ENCODE measurements at regions not wholly inside any gene's neighbourhood (a gene's known extent, or its start where the extent isn't known, plus 50 kb on each side); places are given as distances from the start of the nearest gene placed in this dataset.

DNA sequence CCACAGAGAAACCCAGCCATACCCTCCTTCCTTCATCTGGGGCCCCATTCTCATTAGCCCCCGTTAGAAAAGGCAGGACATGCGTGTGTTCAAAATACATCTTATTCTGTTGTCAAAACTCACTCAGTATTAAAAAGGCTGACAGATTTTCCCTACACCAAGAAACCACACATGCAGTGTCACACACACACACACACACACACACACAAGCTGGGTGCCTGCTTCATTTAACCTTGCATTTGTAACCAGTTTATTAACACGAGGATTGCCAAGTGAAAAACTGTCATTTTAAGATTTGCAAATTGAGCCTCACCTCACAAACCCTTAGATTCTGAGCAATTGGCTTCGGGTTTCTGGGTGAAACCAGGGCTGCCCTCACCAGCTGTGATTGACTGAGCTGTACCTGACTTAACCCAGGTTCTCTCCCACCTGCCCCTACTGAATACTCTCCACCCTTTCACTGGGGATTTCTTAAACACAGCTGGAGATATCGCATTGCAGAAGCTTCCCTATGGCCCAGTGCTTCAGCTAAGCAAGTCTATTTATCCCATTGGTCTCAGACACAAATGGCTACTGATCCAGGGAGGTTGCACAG lies 172.7 kb upstream of the ZNF507 start:
- H3K9ac ChIP-seq (ENCODE audit: low read depth in 1 of 2, low read length in 2 of 2) = no peak overlapping the region
- H3K4me1 ChIP-seq (ENCODE audit: control insufficient read depth in 2 of 2, insufficient read depth in 2 of 2, low read length in 2 of 2) = no peaks in the 10 kb centered on the region
- no peaks in the 10 kb centered on the region for H3K9me3 ChIP-seq (ENCODE audit: control insufficient read depth in 2 of 2, low read length in 2 of 2)
- no peak overlapping the region for H3K27ac ChIP-seq (ENCODE audit: low read depth in 2 of 2, low read length in 2 of 2)
- no peaks in the 10 kb centered on the region for H3K27me3 ChIP-seq (ENCODE audit: control insufficient read depth in 2 of 2, insufficient read depth in 2 of 2, low read length in 2 of 2)
- H3K4me3 ChIP-seq (ENCODE audit: low read length in 2 of 2) = no peak overlapping the region
- no peaks in the 10 kb centered on the region for H3K36me3 ChIP-seq (ENCODE audit: control insufficient read depth in 2 of 2, insufficient read depth in 2 of 2, low read length in 2 of 2)

DNA sequence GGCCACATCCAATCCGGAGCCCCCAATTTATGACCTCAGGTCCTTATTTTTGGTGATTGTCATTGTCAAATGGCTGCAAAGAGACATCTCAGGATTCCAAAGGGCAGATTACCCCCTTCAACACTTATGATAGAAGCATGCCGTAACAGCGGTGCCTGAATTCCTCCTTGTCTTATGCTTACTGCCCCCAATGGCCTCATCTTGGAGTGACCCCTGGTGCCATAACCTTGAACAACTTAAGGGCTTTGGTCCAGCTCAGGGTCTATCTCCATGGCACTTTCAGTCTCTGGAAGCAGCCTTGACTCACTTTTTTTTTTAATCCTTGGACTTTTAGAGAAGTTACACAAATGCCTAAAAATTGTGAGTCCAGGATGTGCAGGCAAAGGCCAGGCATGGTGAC lies 171.6 kb upstream of the ZNF507 start:
- no peaks in the 10 kb centered on the region for H3K4me1 ChIP-seq (ENCODE audit: control insufficient read depth in 2 of 2, insufficient read depth in 2 of 2, low read length in 2 of 2)

DNA sequence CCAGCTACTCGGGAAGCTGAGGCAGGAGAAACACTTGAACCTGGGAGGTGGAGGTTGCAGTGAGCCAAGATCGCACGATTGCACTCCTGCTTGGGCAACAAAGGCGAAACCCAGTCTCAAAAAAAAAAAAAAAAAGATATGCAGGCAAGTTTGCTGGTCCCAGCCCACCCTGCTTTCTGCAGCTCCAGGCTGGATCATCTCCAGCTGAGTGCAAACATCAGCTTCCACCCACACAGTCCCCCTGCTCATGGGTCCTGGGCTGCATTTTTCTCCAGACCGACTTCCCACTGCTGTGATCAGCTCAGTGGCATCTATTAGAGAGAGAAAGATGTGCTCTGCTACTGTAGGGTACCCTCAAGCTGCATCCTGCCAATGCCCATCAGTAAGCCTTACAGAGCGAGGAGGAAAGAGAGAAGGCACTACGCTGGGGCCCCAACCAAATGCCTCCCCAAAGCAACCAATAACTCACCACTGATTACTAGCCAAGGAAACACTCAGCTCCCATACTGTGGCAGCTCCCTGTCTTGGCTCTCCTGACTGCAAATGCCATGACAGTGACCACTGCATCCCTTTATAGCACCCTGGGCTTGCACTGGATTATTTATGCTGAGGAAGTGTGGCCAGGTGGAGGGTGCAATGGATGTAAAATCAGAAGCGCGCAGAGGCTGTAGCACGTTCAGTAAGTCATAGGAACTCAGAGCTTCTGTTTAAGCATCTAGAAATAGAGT lies 170.9 kb upstream of the ZNF507 start:
- no peaks in the 10 kb centered on the region for H3K4me1 ChIP-seq (ENCODE audit: control insufficient read depth in 2 of 2, insufficient read depth in 2 of 2, low read length in 2 of 2)
- H3K36me3 ChIP-seq (ENCODE audit: control insufficient read depth in 2 of 2, insufficient read depth in 2 of 2, low read length in 2 of 2) = no peaks in the 10 kb centered on the region
- H3K27me3 ChIP-seq (ENCODE audit: control insufficient read depth in 2 of 2, insufficient read depth in 2 of 2, low read length in 2 of 2) = no peaks in the 10 kb centered on the region
- no peak overlapping the region for H3K27ac ChIP-seq (ENCODE audit: low read depth in 2 of 2, low read length in 2 of 2)
- no peak overlapping the region for H3K9ac ChIP-seq (ENCODE audit: low read depth in 1 of 2, low read length in 2 of 2)
- H3K9me3 ChIP-seq (ENCODE audit: control insufficient read depth in 2 of 2, low read length in 2 of 2) = no peaks in the 10 kb centered on the region
- H3K4me3 ChIP-seq (ENCODE audit: low read length in 2 of 2) = no peak overlapping the region

More for the DNA sequence above, 171.6 kb upstream of the ZNF507 start:
- H3K9me3 ChIP-seq (ENCODE audit: control insufficient read depth in 2 of 2, low read length in 2 of 2) = no peaks in the 10 kb centered on the region
- H3K27ac ChIP-seq (ENCODE audit: low read depth in 2 of 2, low read length in 2 of 2) = no peak overlapping the region
- no peak overlapping the region for H3K9ac ChIP-seq (ENCODE audit: low read depth in 1 of 2, low read length in 2 of 2)
- H3K4me3 ChIP-seq (ENCODE audit: low read length in 2 of 2) = no peak overlapping the region
- no peaks in the 10 kb centered on the region for H3K27me3 ChIP-seq (ENCODE audit: control insufficient read depth in 2 of 2, insufficient read depth in 2 of 2, low read length in 2 of 2)
- no peaks in the 10 kb centered on the region for H3K36me3 ChIP-seq (ENCODE audit: control insufficient read depth in 2 of 2, insufficient read depth in 2 of 2, low read length in 2 of 2)

DNA sequence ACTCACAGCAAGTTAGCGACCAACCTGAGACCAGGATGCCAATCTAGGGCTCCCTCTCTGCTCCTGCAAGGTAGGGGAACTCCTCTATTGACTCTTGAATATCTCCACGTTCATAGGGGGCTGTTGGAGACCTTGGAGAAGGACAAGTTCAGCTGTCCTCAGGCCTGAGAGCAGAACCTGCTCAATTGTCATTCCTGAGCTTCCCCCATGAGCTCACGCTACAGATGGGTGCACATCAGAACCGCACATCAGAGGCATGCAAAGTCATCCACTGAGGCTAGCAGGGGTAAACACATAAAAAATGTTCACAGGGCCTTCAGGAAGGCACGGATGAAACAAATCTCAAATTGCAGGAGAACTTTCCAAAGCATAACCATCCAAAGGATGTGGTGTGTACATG lies 168.8 kb upstream of the ZNF507 start:
- Histone ChIP-seq H3K36me3 (ENCODE audit: control insufficient read depth in 2 of 2, insufficient read depth in 2 of 2, low read length in 2 of 2) (no peaks in the 10 kb centered on the region), H3K4me1 (ENCODE audit: control insufficient read depth in 2 of 2, insufficient read depth in 2 of 2, low read length in 2 of 2) (no peaks in the 10 kb centered on the region), H3K4me3 (ENCODE audit: low read length in 2 of 2) (no peak overlapping the region), H3K9me3 (ENCODE audit: control insufficient read depth in 2 of 2, low read length in 2 of 2) (no peaks in the 10 kb centered on the region), H3K27ac (ENCODE audit: low read depth in 2 of 2, low read length in 2 of 2) (no peak overlapping the region), H3K9ac (ENCODE audit: low read depth in 1 of 2, low read length in 2 of 2) (no peak overlapping the region), H3K27me3 (ENCODE audit: control insufficient read depth in 2 of 2, insufficient read depth in 2 of 2, low read length in 2 of 2) (no peaks in the 10 kb centered on the region)

DNA sequence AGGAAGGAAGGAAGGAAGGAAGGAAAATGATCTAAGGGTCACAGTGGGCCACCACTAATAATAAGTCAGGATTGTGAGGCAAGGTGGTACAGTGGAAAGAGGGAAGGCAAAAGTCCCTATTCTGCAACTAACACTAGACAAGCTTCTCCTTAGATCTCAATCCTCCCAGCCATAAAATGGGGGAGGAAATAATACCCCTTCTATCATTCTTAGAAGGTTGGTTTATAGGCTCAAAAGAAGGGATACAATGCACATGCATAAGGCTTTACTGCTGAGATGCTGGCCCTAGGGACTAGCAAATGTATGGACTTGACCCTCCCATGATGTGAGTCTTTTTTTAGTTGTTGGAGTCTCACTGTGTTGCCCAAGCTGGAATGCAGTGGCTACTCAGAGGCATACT lies 167.7 kb upstream of the ZNF507 start:
- Histone ChIP-seq H3K4me1 (ENCODE audit: control insufficient read depth in 2 of 2, insufficient read depth in 2 of 2, low read length in 2 of 2) (no peaks in the 10 kb centered on the region), H3K4me3 (ENCODE audit: low read length in 2 of 2) (no peak overlapping the region), H3K27ac (ENCODE audit: low read depth in 2 of 2, low read length in 2 of 2) (no peak overlapping the region), H3K36me3 (ENCODE audit: control insufficient read depth in 2 of 2, insufficient read depth in 2 of 2, low read length in 2 of 2) (no peaks in the 10 kb centered on the region), H3K9ac (ENCODE audit: low read depth in 1 of 2, low read length in 2 of 2) (no peak overlapping the region), H3K9me3 (ENCODE audit: control insufficient read depth in 2 of 2, low read length in 2 of 2) (no peaks in the 10 kb centered on the region), H3K27me3 (ENCODE audit: control insufficient read depth in 2 of 2, insufficient read depth in 2 of 2, low read length in 2 of 2) (no peaks in the 10 kb centered on the region)

DNA sequence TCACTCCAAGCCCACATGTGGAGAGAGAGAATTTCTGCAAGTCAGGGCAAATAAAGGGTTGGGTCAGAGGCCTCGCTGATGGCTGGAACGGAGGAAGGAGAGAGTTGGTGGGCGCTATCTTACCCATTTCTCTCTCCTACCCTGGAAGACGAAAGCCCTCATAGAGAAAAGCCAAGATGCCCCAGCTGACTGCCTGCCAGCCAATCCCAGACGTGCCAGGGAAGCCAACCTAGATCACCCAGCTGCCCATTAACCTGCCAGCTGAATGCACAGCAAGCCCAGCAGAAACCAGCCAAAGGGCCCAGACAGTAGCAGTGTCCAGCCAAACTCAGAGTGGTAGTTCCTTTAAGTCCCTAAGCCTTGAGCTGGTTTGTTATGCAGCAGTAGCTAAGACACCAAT lies 167.0 kb upstream of the ZNF507 start:
- H3K36me3 ChIP-seq (ENCODE audit: control insufficient read depth in 2 of 2, insufficient read depth in 2 of 2, low read length in 2 of 2) = no peaks in the 10 kb centered on the region
- H3K4me1 ChIP-seq (ENCODE audit: control insufficient read depth in 2 of 2, insufficient read depth in 2 of 2, low read length in 2 of 2) = no peaks in the 10 kb centered on the region
- H3K27ac ChIP-seq (ENCODE audit: low read depth in 2 of 2, low read length in 2 of 2) = no peak overlapping the region

DNA sequence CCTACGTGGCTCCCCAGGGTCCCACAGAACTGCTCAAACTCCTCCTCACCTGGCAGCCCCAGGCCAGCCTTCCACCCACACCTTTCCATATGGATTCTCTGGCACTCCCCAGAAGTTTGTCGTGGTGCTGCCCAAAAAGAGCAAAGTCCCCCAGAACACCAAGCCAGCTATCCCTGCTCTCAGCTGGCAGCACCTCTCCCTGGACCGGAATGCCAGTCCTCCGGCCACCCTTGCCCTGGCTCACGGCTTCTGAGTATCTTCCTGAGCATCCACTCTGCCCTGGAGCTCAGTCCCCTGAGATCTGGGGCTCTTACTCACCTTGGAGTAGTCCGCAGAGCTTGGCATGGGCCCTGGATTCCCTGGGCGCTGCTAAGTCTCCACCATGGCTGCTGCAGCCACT lies 166.5 kb upstream of the ZNF507 start:
- H3K4me3 ChIP-seq (ENCODE audit: low read length in 2 of 2) = no peak overlapping the region
- no peak overlapping the region for H3K27ac ChIP-seq (ENCODE audit: low read depth in 2 of 2, low read length in 2 of 2)
- no peaks in the 10 kb centered on the region for H3K4me1 ChIP-seq (ENCODE audit: control insufficient read depth in 2 of 2, insufficient read depth in 2 of 2, low read length in 2 of 2)
- H3K36me3 ChIP-seq (ENCODE audit: control insufficient read depth in 2 of 2, insufficient read depth in 2 of 2, low read length in 2 of 2) = no peaks in the 10 kb centered on the region
- no peaks in the 10 kb centered on the region for H3K27me3 ChIP-seq (ENCODE audit: control insufficient read depth in 2 of 2, insufficient read depth in 2 of 2, low read length in 2 of 2)
- H3K9me3 ChIP-seq (ENCODE audit: control insufficient read depth in 2 of 2, low read length in 2 of 2) = no peaks in the 10 kb centered on the region
- H3K9ac ChIP-seq (ENCODE audit: low read depth in 1 of 2, low read length in 2 of 2) = no peak overlapping the region

More for the DNA sequence above, 167.0 kb upstream of the ZNF507 start:
- Histone ChIP-seq H3K9ac (ENCODE audit: low read depth in 1 of 2, low read length in 2 of 2) (no peak overlapping the region), H3K27me3 (ENCODE audit: control insufficient read depth in 2 of 2, insufficient read depth in 2 of 2, low read length in 2 of 2) (no peaks in the 10 kb centered on the region), H3K9me3 (ENCODE audit: control insufficient read depth in 2 of 2, low read length in 2 of 2) (no peaks in the 10 kb centered on the region), H3K4me3 (ENCODE audit: low read length in 2 of 2) (no peak overlapping the region)

DNA sequence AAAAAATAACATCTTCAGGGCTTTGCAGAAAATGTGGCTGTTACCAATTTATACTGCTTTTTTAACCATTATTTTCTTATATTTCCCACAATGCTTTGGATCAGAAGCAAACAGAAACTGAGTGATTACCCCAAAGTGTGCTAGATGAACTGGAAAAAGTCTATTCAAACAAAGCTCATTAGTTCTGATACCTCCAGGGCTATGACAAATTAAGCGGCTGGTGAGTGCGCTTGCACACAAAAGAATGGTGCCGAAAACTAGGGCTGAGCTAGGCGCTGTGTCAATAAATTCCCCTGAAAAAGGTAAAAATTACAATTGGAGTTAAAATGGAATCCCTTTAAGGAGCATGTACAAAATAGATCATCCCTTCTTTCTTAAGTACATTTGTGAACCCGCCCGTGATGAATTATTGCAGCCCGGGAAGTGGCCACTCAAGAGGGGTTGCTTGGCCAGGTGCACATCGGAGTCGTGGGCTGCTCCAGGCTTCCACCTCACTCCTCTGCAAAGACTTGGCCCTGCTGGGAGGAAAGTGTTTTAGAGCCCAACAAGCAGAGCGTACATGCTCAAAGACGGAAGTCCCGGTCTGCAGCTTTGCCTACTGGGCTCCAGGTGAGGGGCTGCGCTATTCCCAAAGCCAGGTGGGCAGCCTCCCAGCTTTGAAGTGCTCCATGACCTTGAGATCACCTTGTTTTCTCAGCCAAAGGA lies 164.0 kb upstream of the ZNF507 start:
- H3K4me3 ChIP-seq (ENCODE audit: low read length in 2 of 2) = no peak overlapping the region
- no peak overlapping the region for H3K27ac ChIP-seq (ENCODE audit: low read depth in 2 of 2, low read length in 2 of 2)
- no peaks in the 10 kb centered on the region for H3K4me1 ChIP-seq (ENCODE audit: control insufficient read depth in 2 of 2, insufficient read depth in 2 of 2, low read length in 2 of 2)
- no peaks in the 10 kb centered on the region for H3K9me3 ChIP-seq (ENCODE audit: control insufficient read depth in 2 of 2, low read length in 2 of 2)
- H3K27me3 ChIP-seq (ENCODE audit: control insufficient read depth in 2 of 2, insufficient read depth in 2 of 2, low read length in 2 of 2) = no peaks in the 10 kb centered on the region
- H3K9ac ChIP-seq (ENCODE audit: low read depth in 1 of 2, low read length in 2 of 2) = no peak overlapping the region
- H3K36me3 ChIP-seq (ENCODE audit: control insufficient read depth in 2 of 2, insufficient read depth in 2 of 2, low read length in 2 of 2) = no peaks in the 10 kb centered on the region

DNA sequence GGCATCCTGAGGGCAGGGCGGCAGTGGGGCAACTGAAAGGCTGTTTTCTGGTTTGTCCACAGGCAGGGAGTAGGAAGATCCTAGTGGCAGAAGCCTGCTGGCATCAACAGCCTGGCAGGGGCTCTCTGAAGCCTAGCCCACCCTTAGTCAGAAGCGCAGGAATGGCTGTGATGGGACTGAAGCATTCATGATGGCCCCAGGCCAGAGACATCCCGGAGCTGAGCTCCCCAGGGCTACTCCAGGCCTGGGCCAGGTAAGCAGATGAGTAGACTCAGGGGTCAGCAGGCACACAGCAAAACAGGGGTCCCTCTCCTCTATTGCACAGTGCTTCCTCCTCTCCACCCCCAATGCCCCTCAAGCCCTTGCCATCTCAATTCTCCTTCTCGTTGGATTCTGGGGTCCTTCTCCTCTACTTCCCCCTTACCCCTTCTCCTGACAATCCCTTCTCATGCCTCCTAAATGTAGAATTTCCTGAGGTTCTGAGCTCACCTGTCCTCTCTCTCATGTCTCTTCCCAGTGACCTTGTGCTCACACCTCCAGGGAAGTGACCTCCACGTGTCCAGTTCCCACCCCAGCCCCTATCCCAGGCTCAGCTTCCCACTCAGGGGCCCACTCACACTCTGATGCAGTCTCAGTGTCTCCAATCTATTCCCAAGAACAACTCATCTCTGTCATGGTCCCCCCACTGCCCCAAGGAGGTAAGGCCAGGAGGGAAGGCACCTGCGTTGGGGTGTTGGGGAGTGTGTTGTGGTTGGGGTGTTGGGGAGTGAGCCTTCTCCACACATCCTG lies 158.7 kb upstream of the ZNF507 start:
- Histone ChIP-seq H3K27ac (ENCODE audit: low read depth in 2 of 2, low read length in 2 of 2) (no peak overlapping the region), H3K4me1 (ENCODE audit: control insufficient read depth in 2 of 2, insufficient read depth in 2 of 2, low read length in 2 of 2) (no peaks in the 10 kb centered on the region), H3K9me3 (ENCODE audit: control insufficient read depth in 2 of 2, low read length in 2 of 2) (no peaks in the 10 kb centered on the region), H3K9ac (ENCODE audit: low read depth in 1 of 2, low read length in 2 of 2) (no peak overlapping the region), H3K36me3 (ENCODE audit: control insufficient read depth in 2 of 2, insufficient read depth in 2 of 2, low read length in 2 of 2) (no peaks in the 10 kb centered on the region), H3K4me3 (ENCODE audit: low read length in 2 of 2) (no peak overlapping the region), H3K27me3 (ENCODE audit: control insufficient read depth in 2 of 2, insufficient read depth in 2 of 2, low read length in 2 of 2) (no peaks in the 10 kb centered on the region)

DNA sequence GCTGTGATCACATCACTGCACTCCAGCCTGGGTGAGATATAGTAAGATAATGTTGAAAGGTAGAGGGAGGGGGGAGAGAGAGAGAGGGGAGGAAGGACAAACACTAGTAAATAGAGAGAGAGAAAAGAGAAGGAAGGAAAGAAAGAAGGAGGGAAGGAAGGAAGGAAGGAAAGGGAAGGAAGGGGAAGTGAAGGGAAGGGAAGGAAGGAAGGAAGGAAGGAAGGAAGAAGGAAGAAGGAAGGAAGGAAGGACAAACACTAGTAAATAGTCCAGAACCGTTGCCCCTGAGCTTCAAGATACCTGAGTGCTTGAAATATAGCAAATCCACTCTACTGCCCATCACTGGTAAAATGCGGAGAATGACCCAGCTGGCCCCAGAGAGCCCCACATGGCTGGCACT lies 156.5 kb upstream of the ZNF507 start:
- H3K27ac ChIP-seq (ENCODE audit: low read depth in 2 of 2, low read length in 2 of 2) = no peak overlapping the region
- H3K9ac ChIP-seq (ENCODE audit: low read depth in 1 of 2, low read length in 2 of 2) = no peak overlapping the region
- no peak overlapping the region for H3K4me3 ChIP-seq (ENCODE audit: low read length in 2 of 2)
- no peaks in the 10 kb centered on the region for H3K9me3 ChIP-seq (ENCODE audit: control insufficient read depth in 2 of 2, low read length in 2 of 2)
- H3K36me3 ChIP-seq (ENCODE audit: control insufficient read depth in 2 of 2, insufficient read depth in 2 of 2, low read length in 2 of 2) = no peaks in the 10 kb centered on the region
- no peaks in the 10 kb centered on the region for H3K27me3 ChIP-seq (ENCODE audit: control insufficient read depth in 2 of 2, insufficient read depth in 2 of 2, low read length in 2 of 2)
- no peaks in the 10 kb centered on the region for H3K4me1 ChIP-seq (ENCODE audit: control insufficient read depth in 2 of 2, insufficient read depth in 2 of 2, low read length in 2 of 2)
